ENCODE measurements at regions not wholly inside any gene's neighbourhood (a gene's known extent, or its start where the extent isn't known, plus 50 kb on each side); places are given as distances from the start of the nearest gene placed in this dataset.
A peak's percentile ranks its signal among the peaks of the same experiment; 100 is the strongest.
"Not testable (repeated sequence)": the region's sequence is repeated elsewhere in the genome, so short reads cannot be mapped to it uniquely, and the experiment has no call there.

- Histone ChIP-seq H3K27me3 (ENCODE audit: control insufficient read depth in 1 of 2, insufficient read depth in 2 of 2, low read length in 2 of 2) (no peaks in the 10 kb centered on the region), H3K9me3 (ENCODE audit: control insufficient read depth in 2 of 2, insufficient read depth in 1 of 2, low read depth in 1 of 2, low read length in 1 of 2) (peaks cover 0 to 2% of the 10 kb centered on the region in 2 donors), H3K4me1 (ENCODE audit: control insufficient read depth in 2 of 2, insufficient read depth in 2 of 2, low read length in 1 of 2) (no peaks in the 10 kb centered on the region), H3K4me3 (ENCODE audit: low read depth in 1 of 2, low read length in 2 of 2) (no peak overlapping the region), H3K36me3 (ENCODE audit: control insufficient read depth in 2 of 2, insufficient read depth in 2 of 2, low read length in 1 of 2) (no peaks in the 10 kb centered on the region), H3K27ac (ENCODE audit: low read depth in 2 of 2, low read length in 1 of 2) (no peak overlapping the region)
- WGBS, 2 donors: 85 to 88% methylated on average over 15 of the region's 15 CpGs
Measured at GRCh38 chrX:1009771-1010170, 202.7 kb downstream of the CRLF2 start.

- H3K9me3 ChIP-seq (ENCODE audit: control insufficient read depth in 2 of 2, insufficient read depth in 1 of 2, low read depth in 1 of 2, low read length in 1 of 2): no peaks in the 10 kb centered on the region
- H3K4me3 ChIP-seq (ENCODE audit: low read depth in 1 of 2, low read length in 2 of 2): no peak overlapping the region
- no peak overlapping the region for H3K27ac ChIP-seq (ENCODE audit: low read depth in 2 of 2, low read length in 1 of 2)
- no peaks in the 10 kb centered on the region for H3K4me1 ChIP-seq (ENCODE audit: control insufficient read depth in 2 of 2, insufficient read depth in 2 of 2, low read length in 1 of 2)
- WGBS, 2 donors: 91 to 92% methylated on average over 20 of the region's 20 CpGs
- no peaks in the 10 kb centered on the region for H3K36me3 ChIP-seq (ENCODE audit: control insufficient read depth in 2 of 2, insufficient read depth in 2 of 2, low read length in 1 of 2)
- H3K27me3 ChIP-seq (ENCODE audit: control insufficient read depth in 1 of 2, insufficient read depth in 2 of 2, low read length in 2 of 2): no peaks in the 10 kb centered on the region
Measured at GRCh38 chrX:1006156-1006730, 206.2 kb downstream of the CRLF2 start.

DNA sequence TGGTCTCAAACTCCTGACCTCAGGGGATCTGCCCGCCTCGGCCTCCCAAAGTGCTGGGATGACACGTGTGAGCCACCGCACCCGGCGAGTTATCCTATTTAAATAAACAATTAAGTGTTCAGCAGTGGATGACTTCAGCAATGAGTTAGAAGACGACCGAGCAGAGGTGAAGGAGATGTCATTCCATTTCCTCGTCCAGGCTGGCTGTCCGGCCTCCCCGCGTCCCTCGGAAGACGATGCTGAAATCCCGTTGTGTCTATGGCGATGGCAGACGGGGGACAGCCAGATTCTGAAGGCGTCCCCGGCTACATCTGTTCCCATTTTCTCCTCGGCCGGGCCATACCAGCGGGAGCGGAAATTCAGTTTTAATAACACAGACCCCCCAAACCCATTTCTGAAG is 209.8 kb downstream of the CRLF2 start:
- Histone ChIP-seq H3K36me3 (ENCODE audit: control insufficient read depth in 2 of 2, insufficient read depth in 2 of 2, low read length in 1 of 2) (no peaks in the 10 kb centered on the region), H3K4me1 (ENCODE audit: control insufficient read depth in 2 of 2, insufficient read depth in 2 of 2, low read length in 1 of 2) (no peaks in the 10 kb centered on the region), H3K27ac (ENCODE audit: low read depth in 2 of 2, low read length in 1 of 2) (no peak overlapping the region), H3K9me3 (ENCODE audit: control insufficient read depth in 2 of 2, insufficient read depth in 1 of 2, low read depth in 1 of 2, low read length in 1 of 2) (no peaks in the 10 kb centered on the region), H3K27me3 (ENCODE audit: control insufficient read depth in 1 of 2, insufficient read depth in 2 of 2, low read length in 2 of 2) (no peaks in the 10 kb centered on the region), H3K4me3 (ENCODE audit: low read depth in 1 of 2, low read length in 2 of 2) (no peak overlapping the region)
- WGBS, 2 donors: 82% methylated on average over 23 of the region's 23 CpGs

DNA sequence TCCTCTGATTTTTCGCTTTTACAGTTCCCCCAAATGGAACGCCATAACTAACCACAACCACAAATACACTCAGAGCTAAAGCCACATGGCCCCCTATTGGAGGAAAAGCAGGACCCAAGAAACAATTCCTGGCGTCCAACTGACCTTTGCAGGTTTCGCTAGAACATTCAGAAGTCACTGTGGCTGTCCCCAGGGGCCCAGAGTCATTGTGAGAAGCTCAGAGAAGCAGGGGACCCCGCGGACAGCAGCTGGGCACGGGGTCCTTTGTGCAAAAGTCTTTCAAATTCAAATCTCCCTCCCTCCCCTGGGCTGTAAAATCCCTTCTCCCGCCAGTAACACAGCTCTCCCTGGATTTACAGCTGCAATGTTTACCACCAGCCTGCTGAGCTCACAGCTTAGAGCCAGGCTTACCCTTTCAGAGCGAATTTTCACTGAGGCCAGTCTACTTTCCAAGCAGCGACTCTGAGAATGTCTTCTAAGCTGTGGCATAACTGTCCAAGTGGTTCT is 214.8 kb downstream of the CRLF2 start:
- no peak overlapping the region for H3K4me3 ChIP-seq (ENCODE audit: low read depth in 1 of 2, low read length in 2 of 2)
- H3K4me1 ChIP-seq (ENCODE audit: control insufficient read depth in 2 of 2, insufficient read depth in 2 of 2, low read length in 1 of 2): no peaks in the 10 kb centered on the region
- WGBS, 2 donors: 24 to 25% methylated on average over 10 of the region's 10 CpGs
- no peaks in the 10 kb centered on the region for H3K27me3 ChIP-seq (ENCODE audit: control insufficient read depth in 1 of 2, insufficient read depth in 2 of 2, low read length in 2 of 2)
- no peaks in the 10 kb centered on the region for H3K9me3 ChIP-seq (ENCODE audit: control insufficient read depth in 2 of 2, insufficient read depth in 1 of 2, low read depth in 1 of 2, low read length in 1 of 2)
- no peak overlapping the region for H3K27ac ChIP-seq (ENCODE audit: low read depth in 2 of 2, low read length in 1 of 2)
- H3K36me3 ChIP-seq (ENCODE audit: control insufficient read depth in 2 of 2, insufficient read depth in 2 of 2, low read length in 1 of 2): no peaks in the 10 kb centered on the region

DNA sequence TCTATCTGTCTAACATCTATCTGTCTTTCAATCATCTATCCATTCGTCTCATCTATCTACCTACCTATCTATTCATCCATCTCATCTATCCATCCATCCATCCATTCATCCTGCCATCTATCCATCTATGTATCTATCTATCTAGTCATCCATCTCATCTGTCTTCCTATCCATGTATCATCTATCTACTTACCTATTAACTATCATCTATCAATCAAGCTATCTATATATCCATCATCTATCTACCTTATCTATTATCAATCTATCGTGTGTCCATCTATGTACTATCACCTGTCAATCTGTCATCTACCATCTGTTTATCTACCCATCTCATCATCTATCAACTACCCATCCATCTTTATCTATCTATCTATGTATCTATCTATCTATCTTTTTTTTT is 217.7 kb downstream of the CRLF2 start:
- no peaks in the 10 kb centered on the region for H3K36me3 ChIP-seq (ENCODE audit: control insufficient read depth in 2 of 2, insufficient read depth in 2 of 2, low read length in 1 of 2)
- whole genome bisulfite sequencing, 2 donors: 88 to 91% methylated on average over 2 of the region's 2 CpGs

DNA sequence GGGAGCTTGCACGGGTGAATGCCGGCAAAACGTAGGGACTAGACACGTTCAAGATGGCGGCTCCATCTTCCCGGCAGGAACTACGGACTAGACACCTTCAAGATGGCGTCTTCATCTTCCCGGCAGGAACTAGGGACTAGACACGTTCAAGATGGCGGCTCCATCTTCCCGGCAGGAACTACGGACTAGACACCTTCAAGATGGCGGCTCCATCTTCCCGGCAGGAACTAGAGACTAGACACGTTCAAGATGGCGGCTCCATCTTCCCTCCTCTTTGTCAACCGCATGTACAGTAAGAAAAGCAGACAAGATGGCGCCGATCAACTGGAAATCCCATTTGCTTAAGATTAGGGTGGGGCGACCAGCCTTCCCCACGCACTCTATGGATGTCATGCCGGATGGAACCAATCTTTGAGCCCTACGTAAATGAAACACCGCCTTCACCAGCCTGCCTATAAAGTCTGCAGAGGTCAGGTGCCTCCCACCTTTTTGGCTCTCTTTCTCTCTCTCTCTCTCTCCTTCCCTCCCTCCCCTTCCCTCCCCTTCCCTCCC is 222.4 kb downstream of the CRLF2 start:
- H3K9me3 ChIP-seq (ENCODE audit: control insufficient read depth in 2 of 2, insufficient read depth in 1 of 2, low read depth in 1 of 2, low read length in 1 of 2): no peaks in the 10 kb centered on the region
- H3K27ac ChIP-seq (ENCODE audit: low read depth in 2 of 2, low read length in 1 of 2): peak overlapping the region in 1 of 2 donors; percentile 59
- no peaks in the 10 kb centered on the region for H3K27me3 ChIP-seq (ENCODE audit: control insufficient read depth in 1 of 2, insufficient read depth in 2 of 2, low read length in 2 of 2)
- H3K4me1 ChIP-seq (ENCODE audit: control insufficient read depth in 2 of 2, insufficient read depth in 2 of 2, low read length in 1 of 2): peaks cover 0 to 4% of the 10 kb centered on the region in 2 donors
- peak overlapping the region in 1 of 2 donors; percentile 35 for H3K4me3 ChIP-seq (ENCODE audit: low read depth in 1 of 2, low read length in 2 of 2)
- 35 to 62% methylated on average over 25 of the region's 25 CpGs for WGBS, 2 donors
- H3K36me3 ChIP-seq (ENCODE audit: control insufficient read depth in 2 of 2, insufficient read depth in 2 of 2, low read length in 1 of 2): no peaks in the 10 kb centered on the region

More for the DNA sequence above, 217.7 kb downstream of the CRLF2 start:
- Histone ChIP-seq H3K4me3 (ENCODE audit: low read depth in 1 of 2, low read length in 2 of 2) (no peak overlapping the region), H3K9me3 (ENCODE audit: control insufficient read depth in 2 of 2, insufficient read depth in 1 of 2, low read depth in 1 of 2, low read length in 1 of 2) (no peaks in the 10 kb centered on the region), H3K27me3 (ENCODE audit: control insufficient read depth in 1 of 2, insufficient read depth in 2 of 2, low read length in 2 of 2) (no peaks in the 10 kb centered on the region), H3K4me1 (ENCODE audit: control insufficient read depth in 2 of 2, insufficient read depth in 2 of 2, low read length in 1 of 2) (peaks cover 0 to 4% of the 10 kb centered on the region in 2 donors), H3K27ac (ENCODE audit: low read depth in 2 of 2, low read length in 1 of 2) (no peak overlapping the region)

GRCh38 chrX:988530-988929 is 223.9 kb downstream of the CRLF2 start:
- H3K9me3 ChIP-seq (ENCODE audit: control insufficient read depth in 2 of 2, insufficient read depth in 1 of 2, low read depth in 1 of 2, low read length in 1 of 2); H3K4me3 ChIP-seq (ENCODE audit: low read depth in 1 of 2, low read length in 2 of 2): not testable (repeated sequence)

DNA sequence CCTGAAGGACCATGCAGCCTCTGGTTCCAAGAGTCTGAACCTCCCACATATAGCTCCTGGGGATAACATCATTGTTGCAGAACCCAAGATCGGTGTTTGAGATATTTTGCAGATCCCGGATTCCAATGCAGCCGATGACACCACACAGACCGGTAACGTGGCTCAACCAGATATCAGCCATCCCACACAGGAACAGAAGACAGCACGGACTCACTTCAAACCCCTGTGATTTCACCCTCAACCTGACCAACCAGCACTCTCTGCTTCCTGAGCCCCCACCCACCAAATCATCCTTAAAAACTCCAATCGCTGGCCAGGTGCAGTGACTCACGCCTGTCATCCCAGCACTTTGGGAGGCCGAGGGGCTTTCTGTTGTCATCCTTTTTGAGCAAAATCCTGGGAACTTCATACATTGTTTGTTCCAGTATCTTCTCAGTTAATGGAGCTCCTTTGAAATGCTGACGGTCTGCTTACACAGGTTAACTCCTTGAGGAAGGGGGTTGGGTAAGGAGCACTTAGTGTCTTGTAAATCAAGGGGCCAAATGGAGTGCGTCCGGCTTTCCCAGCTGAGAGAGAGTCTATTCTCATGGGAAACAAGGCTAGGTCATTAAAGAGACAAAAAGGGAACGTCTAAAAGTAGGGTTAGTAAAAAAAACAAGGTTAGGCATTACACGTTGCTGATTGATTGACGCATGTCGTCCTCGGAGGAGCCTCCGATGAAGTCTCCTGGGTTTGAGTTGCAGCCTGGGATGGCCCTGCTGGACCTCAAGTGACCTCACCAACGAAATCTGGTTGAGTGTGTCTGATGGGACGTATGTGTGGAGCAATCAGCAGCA is 230.4 kb downstream of the CRLF2 start:
- Histone ChIP-seq H3K27ac (ENCODE audit: low read depth in 2 of 2, low read length in 1 of 2) (no peak overlapping the region), H3K27me3 (ENCODE audit: control insufficient read depth in 1 of 2, insufficient read depth in 2 of 2, low read length in 2 of 2) (no peaks in the 10 kb centered on the region), H3K9me3 (ENCODE audit: control insufficient read depth in 2 of 2, insufficient read depth in 1 of 2, low read depth in 1 of 2, low read length in 1 of 2) (peaks cover 8 to 13% of the 10 kb centered on the region in 2 donors), H3K4me3 (ENCODE audit: low read depth in 1 of 2, low read length in 2 of 2) (no peak overlapping the region), H3K36me3 (ENCODE audit: control insufficient read depth in 2 of 2, insufficient read depth in 2 of 2, low read length in 1 of 2) (no peaks in the 10 kb centered on the region), H3K4me1 (ENCODE audit: control insufficient read depth in 2 of 2, insufficient read depth in 2 of 2, low read length in 1 of 2) (no peaks in the 10 kb centered on the region)
- 16 to 22% methylated on average over 20 of the region's 20 CpGs for WGBS, 2 donors

More at GRCh38 chrX:988530-988929, 223.9 kb downstream of the CRLF2 start:
- not testable (repeated sequence) for H3K27ac ChIP-seq (ENCODE audit: low read depth in 2 of 2, low read length in 1 of 2); H3K4me1 ChIP-seq (ENCODE audit: control insufficient read depth in 2 of 2, insufficient read depth in 2 of 2, low read length in 1 of 2); H3K27me3 ChIP-seq (ENCODE audit: control insufficient read depth in 1 of 2, insufficient read depth in 2 of 2, low read length in 2 of 2); H3K36me3 ChIP-seq (ENCODE audit: control insufficient read depth in 2 of 2, insufficient read depth in 2 of 2, low read length in 1 of 2)
- WGBS, 2 donors: 87% methylated on average over 6 of the region's 6 CpGs

DNA sequence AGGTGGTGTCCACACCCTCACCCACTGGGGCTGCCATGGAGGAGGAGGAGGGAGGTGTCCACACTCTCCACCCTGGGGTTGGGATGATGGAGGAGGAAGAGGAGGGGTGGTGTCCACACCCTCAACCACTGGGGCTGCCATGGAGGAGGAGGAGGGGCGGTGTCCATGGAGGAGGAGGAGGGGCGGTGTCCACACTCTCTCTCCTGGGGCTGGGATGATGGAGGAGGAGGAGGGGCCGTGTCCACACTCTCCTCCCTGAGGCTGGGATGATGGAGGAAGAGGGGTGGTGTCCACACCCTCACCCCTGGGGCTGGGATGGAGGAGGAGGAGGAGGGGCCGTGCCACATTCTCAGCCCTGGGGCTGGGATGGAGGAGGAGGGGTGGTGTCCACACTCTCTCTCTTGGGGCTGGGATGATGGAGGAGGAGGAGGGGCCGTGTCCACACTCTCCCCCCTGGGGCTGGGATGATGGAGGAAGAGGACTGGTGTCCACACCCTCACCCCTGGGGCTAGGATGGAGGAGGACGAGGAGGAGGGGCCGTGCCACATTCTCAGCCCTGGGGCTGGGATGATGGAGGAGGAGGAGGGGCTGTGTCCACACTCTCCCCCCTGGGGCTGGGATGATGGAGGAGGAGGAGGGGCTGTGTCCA is 231.7 kb downstream of the CRLF2 start:
- H3K36me3 ChIP-seq (ENCODE audit: control insufficient read depth in 2 of 2, insufficient read depth in 2 of 2, low read length in 1 of 2): no peaks in the 10 kb centered on the region
- no peaks in the 10 kb centered on the region for H3K27me3 ChIP-seq (ENCODE audit: control insufficient read depth in 1 of 2, insufficient read depth in 2 of 2, low read length in 2 of 2)
- H3K4me1 ChIP-seq (ENCODE audit: control insufficient read depth in 2 of 2, insufficient read depth in 2 of 2, low read length in 1 of 2): no peaks in the 10 kb centered on the region
- H3K27ac ChIP-seq (ENCODE audit: low read depth in 2 of 2, low read length in 1 of 2): no peak overlapping the region
- H3K9me3 ChIP-seq (ENCODE audit: control insufficient read depth in 2 of 2, insufficient read depth in 1 of 2, low read depth in 1 of 2, low read length in 1 of 2): peaks cover 8 to 13% of the 10 kb centered on the region in 2 donors
- no peak overlapping the region for H3K4me3 ChIP-seq (ENCODE audit: low read depth in 1 of 2, low read length in 2 of 2)
- 34 to 45% methylated on average over 7 of the region's 7 CpGs for WGBS, 2 donors
